NT2/D1 (cell line): ENCODE measurements at regions not wholly inside any gene's neighbourhood (a gene's known extent, or its start where the extent isn't known, plus 50 kb on each side); places are given as distances from the start of the nearest gene placed in this dataset.

ENCODE experiments used
- YY1 ChIP-seq: IDR thresholded peaks from 2 replicates; pipeline ENCODE4 v1.6.1; 2011; ENCODE audit not compliant: insufficient read length, insufficient read depth
- ZNF274 ChIP-seq: IDR thresholded peaks from 2 replicates; pipeline ENCODE4 v1.6.1; 2011; ENCODE audit warnings: mild to moderate bottlenecking, low read depth, low read length

- TF ChIP-seq ZNF274 (no peak), YY1 (no peak)
Measured at GRCh38 chr13:44857736-44858135, 131.5 kb downstream of the NUFIP1 start.
